ENCODE measurements at regions not wholly inside any gene's neighbourhood (a gene's known extent, or its start where the extent isn't known, plus 50 kb on each side); places are given as distances from the start of the nearest gene placed in this dataset.

GRCh38 chr9:73046769-73047168 is 93.9 kb upstream of the ALDH1A1 start:
- TF ChIP-seq POLR2A (IDR thresholded peaks at IDR 0.05) (no peak), CTCF (IDR thresholded peaks at IDR 0.05) (no peak)
